Activated T-helper 9 cell treated with anti-CD3 and anti-CD28 coated beads, Interleukin-2, amount 50 U/mL, for 16 hours (primary cell): ENCODE measurements at regions not wholly inside any gene's neighbourhood (a gene's known extent, or its start where the extent isn't known, plus 50 kb on each side); places are given as distances from the start of the nearest gene placed in this dataset.

Experiments
- DNase-seq: peaks from one replicate; pipeline ENCODE4 v3.0.0-alpha.2; 2020; ENCODE audit warnings: low read depth

DNA sequence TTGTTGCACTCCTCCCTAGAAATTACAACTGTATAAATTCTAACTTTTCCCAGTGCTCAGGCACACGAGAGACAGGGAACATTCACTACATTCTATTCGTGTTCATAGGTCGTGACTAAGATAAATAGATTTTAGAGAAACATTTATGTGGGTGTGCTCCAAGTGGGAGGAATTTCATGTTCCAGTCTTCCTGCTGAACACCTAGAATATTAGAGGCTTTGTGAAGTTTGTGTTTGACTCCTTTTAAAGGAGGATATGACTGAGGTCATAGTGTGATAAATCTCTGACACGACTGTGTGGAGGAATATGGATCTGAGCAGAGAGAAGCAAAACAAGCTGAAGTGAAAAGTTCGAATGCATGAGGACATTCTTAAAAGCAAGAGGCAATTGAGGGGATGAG lies 355.3 kb downstream of the ZSWIM6 start:
- DNase-seq: no peak

DNA sequence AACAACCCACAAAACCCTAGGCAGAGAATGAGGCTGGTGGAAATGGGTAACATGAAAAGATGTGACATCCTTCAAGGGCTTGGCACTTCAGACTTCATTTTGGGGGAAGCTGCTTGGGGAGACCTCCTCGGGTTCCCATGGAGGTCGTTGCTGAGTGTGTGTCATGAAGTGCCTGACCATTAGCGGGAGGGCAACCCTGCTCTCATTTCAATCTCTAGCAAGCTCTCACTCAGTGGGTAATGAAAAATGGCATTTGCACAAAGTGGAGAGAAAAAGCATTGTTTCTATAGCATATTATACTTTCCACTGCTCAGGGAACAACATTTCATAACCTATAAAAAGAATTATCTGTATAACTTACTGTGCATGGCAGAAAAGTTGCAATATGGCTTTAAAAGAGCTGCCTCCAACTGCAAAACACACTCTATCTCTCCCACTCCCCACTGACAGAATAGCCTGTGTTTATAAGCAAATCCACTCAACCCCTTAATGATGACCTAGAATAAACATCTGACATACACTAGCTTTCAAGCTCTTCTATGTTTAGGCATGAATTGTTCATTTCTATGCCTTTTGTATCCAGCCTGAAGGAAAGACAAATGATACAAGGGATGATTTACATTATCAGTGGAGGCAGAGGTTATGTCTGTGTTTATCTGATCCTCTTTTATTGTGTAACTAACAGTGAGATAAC lies 357.2 kb downstream of the ZSWIM6 start:
- no peak for DNase-seq

DNA sequence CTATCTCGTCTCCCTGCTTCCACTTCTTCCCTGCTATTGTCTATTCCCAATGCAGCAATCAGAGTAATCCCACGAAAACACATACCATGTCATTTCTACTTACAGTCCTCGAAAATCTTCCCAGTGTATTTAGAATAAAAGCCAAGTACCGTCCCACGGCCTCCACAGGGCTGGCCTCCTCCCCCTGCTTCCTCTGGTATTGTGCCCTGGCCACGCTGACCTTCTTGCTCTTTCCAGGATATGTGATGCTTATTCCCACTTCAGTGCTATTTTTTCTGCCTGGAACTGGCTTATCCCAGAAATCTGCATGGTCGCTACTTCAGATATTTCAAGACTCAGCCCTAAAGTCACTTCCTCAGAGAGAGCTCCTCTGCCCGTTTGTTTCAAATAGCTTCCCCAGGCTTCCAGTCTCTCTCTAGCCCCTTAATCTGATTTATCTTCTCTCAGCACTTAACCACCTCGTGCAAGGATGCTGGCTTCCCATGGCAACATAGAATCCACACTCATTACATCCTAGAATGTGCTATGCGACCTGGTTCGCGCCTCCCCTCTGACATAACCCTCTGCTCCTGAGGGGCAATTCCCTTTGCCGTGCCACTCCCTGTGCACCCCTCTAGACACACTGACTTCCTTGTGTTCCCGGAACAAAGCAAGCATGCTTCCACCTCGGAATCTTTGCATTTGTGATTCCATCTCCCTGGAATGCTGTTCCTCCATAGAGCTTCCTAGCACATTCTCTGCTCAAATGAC lies 365.9 kb downstream of the ZSWIM6 start:
- DNase-seq: no peak

DNA sequence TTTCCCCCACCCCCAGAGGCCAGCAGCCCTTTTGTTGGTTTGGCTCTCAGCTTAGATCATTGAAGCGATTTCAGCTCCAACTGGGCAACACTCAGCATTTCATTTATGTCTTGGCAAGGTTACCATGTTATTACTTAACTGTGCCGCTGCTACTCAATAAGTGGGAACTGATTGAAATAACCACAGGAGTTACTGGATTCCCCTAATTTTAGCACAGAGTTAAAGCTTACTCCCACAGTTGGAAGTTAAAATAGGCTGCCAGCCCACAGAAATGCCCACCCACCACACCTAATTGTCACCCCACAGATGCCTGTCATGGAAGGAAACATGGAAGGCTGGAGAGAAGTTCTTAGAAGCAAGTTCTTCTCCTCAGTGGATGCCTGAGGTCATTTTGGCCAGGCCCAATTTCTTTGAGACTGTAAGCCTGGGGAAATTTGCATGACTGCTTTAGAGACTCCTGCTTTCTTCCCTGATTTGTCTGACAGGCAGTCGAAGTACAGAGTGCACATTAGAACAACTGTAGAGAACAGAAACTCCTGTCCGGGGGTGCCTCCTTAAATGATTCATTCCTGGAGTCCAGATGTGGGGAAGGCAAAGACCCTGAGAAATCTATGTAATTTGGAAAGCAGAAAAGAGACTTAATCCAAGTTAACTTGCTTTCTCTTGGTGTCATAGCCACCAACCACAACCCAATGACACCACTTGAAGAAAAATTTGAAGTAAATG lies 370.0 kb downstream of the ZSWIM6 start:
- no peak for DNase-seq

DNA sequence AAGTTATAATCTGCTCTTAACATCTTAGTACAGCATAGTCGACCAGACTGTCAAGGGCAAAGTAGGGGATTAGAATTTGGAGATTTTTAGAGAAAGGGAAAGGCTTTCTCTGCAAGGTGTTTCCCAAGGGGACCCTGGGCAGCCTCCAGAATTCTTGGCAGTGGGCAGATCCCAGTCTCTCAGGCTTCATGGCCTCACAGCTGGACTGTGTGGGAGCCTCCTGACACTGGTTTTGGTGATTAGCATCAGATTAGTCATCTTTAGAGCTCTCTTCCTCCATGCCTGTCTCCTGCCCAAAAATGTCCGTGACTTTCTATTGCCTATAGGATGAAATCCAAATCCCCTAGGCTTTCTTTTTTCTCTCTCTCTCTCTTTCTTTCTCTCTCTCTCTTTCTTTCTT lies 370.7 kb downstream of the ZSWIM6 start:
- no peak for DNase-seq

DNA sequence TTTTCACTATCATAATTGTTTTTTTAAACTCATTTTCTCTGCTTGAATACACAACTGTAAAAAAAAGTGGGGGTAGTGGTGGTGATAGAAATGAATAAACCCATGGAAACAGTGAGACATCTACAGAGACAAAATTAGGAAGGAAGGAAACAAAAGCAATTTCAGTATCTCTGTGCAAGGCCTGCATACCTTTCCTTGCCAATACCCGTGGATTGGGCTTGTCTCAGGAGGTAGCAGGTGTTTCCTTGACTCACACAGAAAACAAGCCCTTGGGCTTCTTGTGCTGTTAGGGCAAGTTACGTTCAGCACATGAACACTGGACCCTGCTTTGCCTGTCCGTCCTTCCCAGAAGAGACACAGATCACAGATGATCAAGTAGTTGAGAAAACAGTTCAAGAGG lies 372.2 kb downstream of the ZSWIM6 start:
- DNase-seq: no peak

DNA sequence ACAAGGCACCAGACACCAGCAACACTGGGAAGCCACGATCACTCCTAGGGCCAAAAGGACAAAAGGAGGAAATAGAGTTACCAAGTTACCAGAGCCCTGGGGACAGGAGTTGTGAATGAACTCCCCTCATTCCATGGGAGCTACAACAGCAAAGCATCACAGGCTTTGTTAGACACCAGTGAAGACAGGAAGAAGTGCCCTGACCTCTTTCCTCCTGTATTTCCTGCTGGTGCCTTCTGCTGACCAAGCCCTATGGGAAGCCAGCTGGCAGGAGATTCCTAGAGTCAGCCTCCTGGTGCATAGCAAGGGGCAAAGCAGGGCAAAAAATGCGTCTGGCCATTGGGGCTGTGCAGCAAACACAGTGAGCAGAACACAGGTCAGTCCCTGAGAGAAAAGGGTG lies 374.7 kb downstream of the ZSWIM6 start:
- DNase-seq: no peak

DNA sequence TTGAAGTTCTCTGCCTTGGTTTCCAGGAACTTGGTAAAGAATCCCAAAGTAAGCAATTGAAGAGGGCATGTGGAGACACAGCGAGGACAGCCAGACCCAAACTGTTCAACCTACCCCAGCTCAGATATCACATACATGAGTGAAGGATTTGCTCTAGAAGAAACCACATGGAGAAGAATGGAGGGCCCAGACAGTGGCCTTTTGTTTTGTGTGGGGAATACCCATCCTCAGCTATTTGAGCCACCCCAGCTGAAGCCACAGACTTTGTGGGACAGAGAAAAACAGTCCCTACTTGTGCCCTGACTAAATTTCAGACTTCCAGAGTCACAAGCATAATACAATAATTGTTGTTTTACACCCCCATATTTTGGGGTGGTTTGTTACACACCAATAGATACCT lies 387.1 kb downstream of the ZSWIM6 start:
- no peak for DNase-seq

DNA sequence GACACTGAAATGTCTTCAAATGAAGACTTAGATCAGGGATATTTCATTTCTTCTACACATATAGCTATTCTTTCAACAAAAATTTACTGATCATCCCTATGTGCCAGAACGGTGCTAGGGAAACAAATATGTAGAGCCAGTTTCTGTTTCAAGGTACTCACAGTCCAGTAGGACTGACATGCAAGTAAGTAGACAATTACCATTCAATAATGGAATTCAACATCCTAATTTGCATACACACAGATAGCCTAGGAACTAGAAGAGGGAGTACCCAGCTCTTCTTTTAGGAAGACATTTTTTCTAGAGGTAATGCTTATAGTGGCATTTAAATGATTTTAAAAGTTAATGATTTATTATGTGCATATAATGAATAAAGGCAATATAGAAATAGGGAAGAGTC lies 388.8 kb downstream of the ZSWIM6 start:
- DNase-seq: no peak

DNA sequence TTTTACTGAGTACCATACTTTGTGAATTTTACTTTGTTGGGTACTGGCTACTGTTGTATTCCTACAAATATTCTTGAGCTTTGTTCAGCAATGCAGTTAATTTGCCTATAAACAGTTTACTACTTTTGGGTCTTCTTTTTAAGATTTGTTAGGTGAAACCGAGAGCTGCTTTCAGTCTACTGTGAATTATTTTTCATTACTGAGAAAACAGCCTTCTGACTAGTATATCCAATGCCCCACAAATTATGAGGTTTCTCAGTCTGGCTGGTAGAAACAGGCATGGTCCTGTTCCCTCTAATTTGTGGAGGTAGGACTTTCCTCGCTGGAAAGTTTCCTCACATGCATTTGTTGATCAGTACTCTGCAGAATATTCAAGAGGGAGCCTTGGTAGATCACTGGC lies 392.0 kb downstream of the ZSWIM6 start:
- no peak for DNase-seq

DNA sequence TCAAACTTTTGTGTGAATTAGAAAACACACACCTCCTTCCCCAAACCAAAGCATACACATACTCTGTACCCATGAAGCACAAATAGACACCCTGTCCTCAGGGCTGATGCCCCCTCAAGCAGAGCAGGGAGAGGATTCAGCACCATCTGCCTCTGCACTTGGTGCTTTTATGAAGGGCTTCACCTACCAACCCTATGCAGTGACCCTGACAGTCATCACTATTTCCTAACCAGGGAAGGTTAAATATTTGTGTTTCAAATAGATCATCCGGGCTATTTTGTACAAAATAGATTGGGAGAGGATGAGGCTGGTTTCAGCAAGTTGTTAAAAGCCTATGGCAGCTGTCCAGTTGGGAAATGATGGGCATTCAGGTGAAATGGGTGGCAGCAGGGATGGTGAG lies 396.2 kb downstream of the ZSWIM6 start:
- DNase-seq: no peak

DNA sequence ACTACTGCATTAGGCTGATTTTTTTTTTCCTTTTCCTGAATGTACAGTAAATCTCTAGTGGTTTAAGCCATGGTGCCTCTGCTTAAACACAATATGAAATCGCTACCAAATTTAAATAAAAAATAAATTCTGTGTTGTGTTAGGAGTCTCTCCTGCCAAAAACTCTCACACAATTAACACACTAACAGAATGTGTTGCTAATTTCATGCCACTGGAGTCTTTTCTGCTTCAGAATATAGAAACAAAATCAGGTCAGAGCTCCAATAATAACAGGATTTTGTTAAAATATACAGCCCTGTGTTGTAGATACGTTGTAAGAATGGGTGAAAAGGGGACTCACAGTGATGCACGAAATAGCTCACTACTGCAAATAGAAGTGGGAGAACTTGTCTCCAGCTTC lies 398.8 kb downstream of the ZSWIM6 start:
- no peak for DNase-seq

DNA sequence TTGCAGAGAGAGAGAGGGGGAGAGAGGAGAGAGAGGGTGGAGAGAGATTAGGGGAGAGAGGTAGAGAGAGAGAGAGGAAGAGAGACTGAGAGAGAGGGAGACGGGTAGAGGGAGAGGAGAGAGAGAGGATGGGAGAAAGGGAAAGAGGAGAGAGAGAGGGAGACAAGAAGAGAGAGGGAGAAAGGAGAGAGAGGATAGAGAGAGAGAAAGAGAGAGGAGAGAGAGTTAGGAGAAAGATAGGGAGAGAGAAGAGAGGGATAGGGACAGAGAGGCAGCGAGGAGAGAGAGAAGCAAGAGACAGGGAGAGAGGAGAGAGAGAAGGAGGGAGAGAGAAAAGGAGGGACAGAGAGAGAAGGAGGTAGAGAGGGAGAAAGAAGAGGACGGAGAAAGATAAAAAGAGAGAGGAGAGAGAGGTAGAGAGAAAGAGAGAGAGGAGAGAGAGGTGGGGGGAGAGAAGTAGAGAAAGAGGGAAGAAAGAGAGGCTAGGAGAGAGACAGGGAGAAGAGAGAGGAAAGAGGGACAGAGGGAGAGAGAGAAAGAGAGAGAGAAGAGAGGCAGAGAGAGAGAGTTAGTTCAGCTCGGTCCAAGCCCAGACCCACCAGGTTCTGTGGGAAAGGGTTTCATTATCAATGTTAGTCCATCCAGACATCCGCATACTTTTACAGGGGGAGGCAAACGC lies 399.3 kb downstream of the ZSWIM6 start:
- no peak for DNase-seq

DNA sequence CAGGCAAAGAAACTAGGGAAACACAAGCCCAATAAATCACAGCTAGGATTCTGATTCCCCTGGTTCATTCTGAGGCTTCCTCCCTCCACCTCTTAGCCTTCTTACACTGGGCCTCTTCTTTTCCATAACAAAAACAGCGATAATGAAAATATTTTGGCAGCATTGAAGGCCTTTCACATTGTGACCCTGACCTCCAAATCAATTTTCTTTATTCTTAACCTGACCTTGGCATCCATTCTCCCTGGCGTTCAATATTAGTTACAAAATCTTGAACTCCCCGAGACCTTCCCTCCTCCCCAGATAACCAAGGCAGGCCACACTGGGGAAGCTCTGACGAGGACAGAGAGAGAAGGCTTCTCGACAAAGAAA lies 399.9 kb downstream of the ZSWIM6 start:
- DNase-seq: no peak

DNA sequence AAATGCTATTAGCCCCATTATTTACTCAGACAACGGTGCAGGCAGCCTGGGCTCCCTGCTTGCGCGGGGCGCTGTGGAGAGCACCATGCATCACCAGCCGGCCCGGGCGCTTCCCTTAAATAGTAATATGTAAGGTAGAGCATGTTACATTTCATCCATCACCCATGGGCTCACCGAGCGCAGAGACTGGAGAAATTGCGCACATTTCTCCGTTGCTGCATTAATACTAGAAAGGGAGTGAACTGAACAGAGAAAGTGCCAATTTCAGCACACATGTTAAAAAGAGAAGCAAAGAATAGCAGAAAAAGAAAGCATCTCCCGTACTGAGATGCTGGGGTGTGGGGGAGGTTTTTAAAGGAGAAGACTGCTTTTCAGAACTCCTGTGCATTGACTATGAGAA lies 400.3 kb downstream of the ZSWIM6 start:
- DNase-seq: no peak

DNA sequence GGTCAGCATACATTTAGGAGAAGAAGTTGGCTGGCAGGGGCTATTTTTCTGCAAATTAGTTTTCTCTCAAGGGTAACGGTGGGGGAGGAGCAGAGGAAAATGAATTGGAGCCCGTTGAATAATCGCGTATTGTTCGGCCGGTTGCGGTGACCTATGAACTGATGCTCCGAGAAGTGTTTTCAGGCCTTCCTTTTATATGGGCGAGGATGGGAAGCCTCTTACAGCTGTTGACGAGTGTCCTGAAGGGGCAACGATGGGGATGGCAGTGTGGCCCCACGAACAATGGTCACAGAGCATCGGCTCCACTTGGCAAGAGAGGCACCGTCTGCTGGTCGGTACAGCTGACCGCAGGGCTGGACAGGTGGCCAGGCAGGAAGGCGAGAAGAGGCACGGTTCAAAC lies 400.7 kb downstream of the ZSWIM6 start:
- no peak for DNase-seq

DNA sequence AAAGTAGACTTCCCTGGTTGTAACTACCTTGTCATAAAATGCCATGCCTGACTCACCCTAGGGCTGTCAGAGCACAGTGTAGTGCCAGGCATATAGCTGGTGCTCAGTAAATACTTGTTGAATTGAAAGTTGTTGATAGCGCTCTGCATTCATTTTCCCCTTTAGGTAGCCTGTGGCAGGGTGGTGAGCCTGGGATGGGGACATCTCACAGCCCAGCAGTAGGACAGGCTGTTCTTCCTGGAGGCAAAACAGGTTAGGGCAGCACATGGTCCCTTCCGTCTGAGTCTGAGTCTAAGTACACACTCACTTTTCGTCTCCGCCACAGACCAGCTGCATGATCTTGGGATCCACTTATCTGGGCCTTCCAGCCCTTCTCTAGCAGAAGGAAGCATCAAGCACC lies 401.9 kb downstream of the ZSWIM6 start:
- no peak for DNase-seq

DNA sequence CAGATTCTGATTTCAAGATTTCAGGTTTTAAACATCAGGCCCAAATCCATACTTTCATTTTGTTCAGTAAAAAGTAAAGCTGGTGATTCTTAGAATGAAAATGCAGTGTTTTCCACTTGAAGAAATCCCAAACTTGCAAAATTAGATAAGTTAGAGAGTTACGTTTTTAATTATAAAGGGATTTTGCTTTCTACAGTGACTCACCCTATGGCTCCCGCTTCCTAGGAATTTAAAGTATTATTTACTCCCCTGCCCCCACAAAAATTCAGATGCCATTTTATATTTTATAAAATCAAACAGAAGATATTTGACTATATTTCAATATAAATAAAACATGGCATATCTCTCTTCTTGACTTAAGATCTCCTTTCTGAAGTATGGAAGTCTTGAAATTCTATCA lies 402.9 kb downstream of the ZSWIM6 start:
- DNase-seq: no peak

DNA sequence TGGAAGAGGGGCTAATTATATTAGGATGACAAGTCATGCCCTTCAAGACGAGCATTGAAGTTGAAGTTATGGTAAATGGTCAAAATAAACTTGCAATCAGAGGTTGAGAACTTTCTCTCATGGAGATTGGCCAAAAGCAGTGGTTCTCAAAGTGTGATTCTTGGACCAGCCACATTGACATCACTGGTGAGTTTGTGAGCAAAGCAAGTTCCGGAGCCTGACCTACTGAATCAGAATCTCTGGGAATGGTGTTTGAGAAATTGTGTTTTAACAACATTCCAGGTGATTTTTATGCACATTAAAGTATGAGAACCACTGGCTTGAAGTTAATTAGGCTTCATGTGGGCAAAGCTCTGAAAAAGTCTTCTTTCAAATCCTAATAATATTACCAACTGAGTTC lies 403.5 kb downstream of the ZSWIM6 start:
- no peak for DNase-seq

DNA sequence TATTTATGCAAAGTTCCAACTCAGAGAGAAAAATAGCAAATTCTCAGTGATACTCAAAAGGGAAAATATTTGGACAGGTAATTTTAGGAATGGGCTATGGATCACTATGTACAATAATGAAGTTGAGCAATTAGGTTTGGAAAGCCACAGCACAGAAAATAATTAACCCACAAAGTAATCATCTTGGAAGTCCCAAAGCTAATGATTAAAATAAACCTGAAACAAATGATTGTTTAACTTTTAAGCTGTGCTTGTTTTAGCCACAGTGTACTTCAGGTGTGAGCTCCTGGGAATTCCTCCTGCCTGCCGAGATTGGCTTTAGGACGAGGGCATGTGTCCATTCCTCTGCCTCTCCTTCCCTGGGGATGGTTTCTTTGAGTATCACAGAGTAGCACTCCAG lies 403.9 kb downstream of the ZSWIM6 start:
- no peak for DNase-seq

DNA sequence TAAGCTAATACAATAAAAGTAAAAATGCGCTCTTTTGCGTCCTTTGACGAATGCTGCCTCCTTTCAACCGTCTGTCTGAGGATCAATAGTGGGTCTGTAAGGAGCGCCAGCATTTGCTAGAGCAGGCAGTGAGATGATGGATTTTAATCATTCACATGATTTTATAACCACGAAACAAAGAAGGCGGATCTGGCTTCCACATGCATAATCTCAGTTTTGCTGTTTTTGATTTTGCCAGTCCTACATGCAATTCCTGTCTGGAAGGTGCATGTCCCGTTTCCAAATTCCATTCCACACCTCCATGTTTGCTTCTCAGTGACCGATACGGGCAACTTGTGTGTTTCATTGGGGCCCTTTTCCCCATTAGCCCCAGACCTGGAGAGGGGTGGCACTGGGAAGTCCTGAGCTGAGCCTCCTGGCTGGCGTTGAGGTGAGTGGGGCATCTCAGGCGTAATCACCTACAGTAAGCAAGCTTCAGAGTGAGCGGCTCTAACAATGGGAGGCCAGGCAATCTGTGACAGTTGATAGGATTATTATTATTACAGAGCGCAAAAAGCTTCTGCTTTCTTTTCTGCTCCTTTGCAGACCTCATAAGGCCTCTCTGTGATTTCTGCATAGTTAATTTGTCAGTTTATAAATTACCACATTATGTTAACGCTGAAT lies 405.4 kb downstream of the ZSWIM6 start:
- DNase-seq: no peak

DNA sequence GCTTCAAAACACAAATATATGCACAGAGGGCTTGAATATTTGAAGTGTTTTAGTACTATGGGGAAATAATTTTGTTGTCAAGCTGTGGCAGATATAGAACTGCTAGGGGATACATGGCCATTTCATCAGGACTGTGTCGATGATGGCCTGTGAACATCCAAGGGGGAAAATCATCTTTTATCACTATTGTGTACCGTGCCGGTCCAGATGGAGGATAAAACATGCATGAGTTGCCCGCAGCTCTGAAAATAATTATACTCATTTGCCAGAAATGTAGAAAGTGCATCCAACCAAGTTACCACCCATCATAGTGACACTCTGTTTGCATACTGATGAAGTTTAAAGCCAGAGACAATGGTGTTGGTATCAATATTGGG lies 405.9 kb downstream of the ZSWIM6 start:
- DNase-seq: no peak
